Hepatocyte (in vitro differentiated cells): ENCODE measurements at regions not wholly inside any gene's neighbourhood (a gene's known extent, or its start where the extent isn't known, plus 50 kb on each side); places are given as distances from the start of the nearest gene placed in this dataset.

Experiments
- DNase-seq: peaks from one replicate; pipeline ENCODE4 v3.0.0-alpha.2; 2016; ENCODE audit warnings: low spot score
- H2AFZ ChIP-seq: fragments of 200-600 bp; sonication (generic); 2 replicates; pipeline ENCODE4 v1.6.0; 2016; ENCODE audit warnings: antibody characterized with exemption, mild to moderate bottlenecking
- H3K27ac ChIP-seq: fragments of 200-600 bp; sonication (generic); 2 replicates; pipeline ENCODE4 v1.5.1; 2016; ENCODE audit warnings: mild to moderate bottlenecking
- H3K27me3 ChIP-seq: fragments of 200-600 bp; sonication (generic); 2 replicates; pipeline ENCODE4 v1.6.1; 2016
- H3K36me3 ChIP-seq: fragments of 200-600 bp; sonication (generic); replicated peaks from 2 replicates; pipeline ENCODE4 v1.5.1; 2016; ENCODE audit warnings: low read depth; ENCODE audit not compliant: insufficient read depth
- H3K4me1 ChIP-seq: fragments of 200-600 bp; sonication (generic); 2 replicates; pipeline ENCODE4 v1.5.1; 2016; ENCODE audit warnings: mild to moderate bottlenecking, moderate library complexity; ENCODE audit not compliant: insufficient read depth
- H3K4me2 ChIP-seq: fragments of 200-600 bp; sonication (generic); 2 replicates; pipeline ENCODE4 v1.6.0; 2016
- H3K4me3 ChIP-seq: fragments of 200-600 bp; sonication (generic); 2 replicates; pipeline ENCODE4 v1.5.1; 2016; ENCODE audit warnings: mild to moderate bottlenecking
- H3K79me2 ChIP-seq: fragments of 200-600 bp; sonication (generic); 2 replicates; pipeline ENCODE4 v1.6.0; 2017; ENCODE audit warnings: mild to moderate bottlenecking
- H3K9me2 ChIP-seq: fragments of 200-600 bp; sonication (generic); replicated peaks from 2 replicates; pipeline ENCODE4 v1.6.0; 2017; ENCODE audit warnings: mild to moderate bottlenecking; ENCODE audit not compliant: insufficient read depth
- H3K9me3 ChIP-seq: fragments of 200-600 bp; sonication (generic); 2 replicates; pipeline ENCODE4 v1.5.1; 2016; ENCODE audit warnings: low read depth, mild to moderate bottlenecking
- H4K20me1 ChIP-seq: fragments of 200-600 bp; sonication (generic); 2 replicates; pipeline ENCODE4 v1.6.0; 2016; ENCODE audit warnings: mild to moderate bottlenecking; ENCODE audit not compliant: insufficient read depth, poor library complexity, severe bottlenecking
- EZH2 ChIP-seq: fragments of 200-600 bp; sonication (generic); IDR thresholded peaks from 2 replicates; pipeline ENCODE4 v1.6.1; 2016; ENCODE audit warnings: antibody characterized with exemption, mild to moderate bottlenecking, borderline replicate concordance
- EZH2phosphoT487 ChIP-seq: fragments of 200-600 bp; sonication (generic); IDR thresholded peaks from one replicate; pipeline ENCODE4 v1.6.1; 2018; ENCODE audit warnings: antibody characterized with exemption, mild to moderate bottlenecking, low read depth, moderate library complexity; ENCODE audit not compliant: unreplicated experiment, severe bottlenecking
- WGBS: methylation state at CpG from one replicate; pipeline ENCODE4 v1.1.6; 2016; ENCODE audit warnings: low lambda C conversion rate; ENCODE audit errors: missing lambda C conversion rate; 5-methylcytosine and 5-hydroxymethylcytosine counted together
- TF ChIP-seq, protein P1 (sequence below): fragments of 200-600 bp; sonication (generic); IDR thresholded peaks from 2 replicates; pipeline ENCODE4 v1.5.1; 2016; ENCODE audit warnings: antibody characterized with exemption, mild to moderate bottlenecking; ENCODE audit not compliant: poor library complexity

DNA sequence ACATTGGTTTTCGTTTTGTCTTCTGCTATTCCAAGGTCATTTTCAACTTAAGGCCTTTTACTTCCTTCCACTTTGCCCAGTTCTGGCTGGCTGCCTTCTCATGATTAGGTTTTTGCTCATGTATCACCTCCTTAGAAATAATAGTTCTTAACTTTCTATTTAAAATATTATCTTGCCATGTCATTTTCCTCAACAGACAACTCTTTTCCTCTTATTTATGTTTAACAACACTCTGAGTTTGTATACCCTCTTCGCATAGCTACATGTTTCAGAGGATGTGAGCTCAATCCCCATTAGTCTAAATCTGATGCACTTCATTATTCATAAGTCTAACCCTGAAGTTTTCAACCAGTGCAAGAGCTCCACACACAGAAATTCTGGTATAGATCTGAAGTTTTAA is 299.1 kb downstream of the BCHE start:
- no peak for DNase-seq
- H3K4me1 ChIP-seq, result no peaks in the 10 kb centered on the region
- no peak overlapping the region for H3K27ac ChIP-seq
- H3K27me3 ChIP-seq, result no peaks in the 10 kb centered on the region
- no peak overlapping the region for H3K4me3 ChIP-seq
- no peaks in the 10 kb centered on the region for H3K9me3 ChIP-seq
- no peak overlapping the region for H2AFZ ChIP-seq
- TF ChIP-seq, protein P1, sequence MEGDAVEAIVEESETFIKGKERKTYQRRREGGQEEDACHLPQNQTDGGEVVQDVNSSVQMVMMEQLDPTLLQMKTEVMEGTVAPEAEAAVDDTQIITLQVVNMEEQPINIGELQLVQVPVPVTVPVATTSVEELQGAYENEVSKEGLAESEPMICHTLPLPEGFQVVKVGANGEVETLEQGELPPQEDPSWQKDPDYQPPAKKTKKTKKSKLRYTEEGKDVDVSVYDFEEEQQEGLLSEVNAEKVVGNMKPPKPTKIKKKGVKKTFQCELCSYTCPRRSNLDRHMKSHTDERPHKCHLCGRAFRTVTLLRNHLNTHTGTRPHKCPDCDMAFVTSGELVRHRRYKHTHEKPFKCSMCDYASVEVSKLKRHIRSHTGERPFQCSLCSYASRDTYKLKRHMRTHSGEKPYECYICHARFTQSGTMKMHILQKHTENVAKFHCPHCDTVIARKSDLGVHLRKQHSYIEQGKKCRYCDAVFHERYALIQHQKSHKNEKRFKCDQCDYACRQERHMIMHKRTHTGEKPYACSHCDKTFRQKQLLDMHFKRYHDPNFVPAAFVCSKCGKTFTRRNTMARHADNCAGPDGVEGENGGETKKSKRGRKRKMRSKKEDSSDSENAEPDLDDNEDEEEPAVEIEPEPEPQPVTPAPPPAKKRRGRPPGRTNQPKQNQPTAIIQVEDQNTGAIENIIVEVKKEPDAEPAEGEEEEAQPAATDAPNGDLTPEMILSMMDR, result no peak
- TF ChIP-seq EZH2phosphoT487, result no peak
- TF ChIP-seq EZH2, result no peak
- WGBS, result 80% methylated on average over 2 of the region's 2 CpGs
- no peaks in the 10 kb centered on the region for H3K79me2 ChIP-seq
- no peak overlapping the region for H3K4me2 ChIP-seq
- no peaks in the 10 kb centered on the region for H3K9me2 ChIP-seq
- H3K36me3 ChIP-seq, result no peaks in the 10 kb centered on the region
- H4K20me1 ChIP-seq, result no peaks in the 10 kb centered on the region

DNA sequence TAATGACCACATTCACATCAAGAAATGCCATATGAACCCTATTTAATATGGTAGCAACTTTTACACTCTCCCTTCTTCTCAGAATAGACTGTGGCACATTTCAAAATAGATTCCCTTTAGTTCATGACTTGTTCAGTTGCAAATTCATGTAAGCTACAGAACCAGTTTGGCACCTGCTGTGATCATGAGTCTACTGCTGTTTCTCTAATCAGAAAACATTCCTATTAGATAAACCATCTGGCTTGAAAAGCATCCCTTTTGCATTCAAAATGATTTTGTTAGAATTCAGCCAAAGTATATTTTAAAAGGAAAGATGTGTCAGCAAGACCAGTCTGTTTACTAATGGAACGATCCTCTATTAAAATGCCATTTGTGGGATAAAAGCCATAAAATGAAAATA is 304.4 kb downstream of the BCHE start:
- H3K27ac ChIP-seq, result no peak overlapping the region
- DNase-seq, result no peak
- no peaks in the 10 kb centered on the region for H3K36me3 ChIP-seq
- no peak overlapping the region for H3K4me2 ChIP-seq
- no peak overlapping the region for H3K4me3 ChIP-seq
- TF ChIP-seq, protein P1, result no peak
- TF ChIP-seq EZH2phosphoT487 (no peak), EZH2 (no peak)
- H3K4me1 ChIP-seq, result no peaks in the 10 kb centered on the region
- WGBS, result 81% methylated on average over 1 of the region's 1 CpG
- H4K20me1 ChIP-seq, result no peaks in the 10 kb centered on the region
- H3K9me3 ChIP-seq, result no peaks in the 10 kb centered on the region
- H3K27me3 ChIP-seq, result no peaks in the 10 kb centered on the region
- no peaks in the 10 kb centered on the region for H3K9me2 ChIP-seq
- no peak overlapping the region for H2AFZ ChIP-seq
- H3K79me2 ChIP-seq, result no peaks in the 10 kb centered on the region

DNA sequence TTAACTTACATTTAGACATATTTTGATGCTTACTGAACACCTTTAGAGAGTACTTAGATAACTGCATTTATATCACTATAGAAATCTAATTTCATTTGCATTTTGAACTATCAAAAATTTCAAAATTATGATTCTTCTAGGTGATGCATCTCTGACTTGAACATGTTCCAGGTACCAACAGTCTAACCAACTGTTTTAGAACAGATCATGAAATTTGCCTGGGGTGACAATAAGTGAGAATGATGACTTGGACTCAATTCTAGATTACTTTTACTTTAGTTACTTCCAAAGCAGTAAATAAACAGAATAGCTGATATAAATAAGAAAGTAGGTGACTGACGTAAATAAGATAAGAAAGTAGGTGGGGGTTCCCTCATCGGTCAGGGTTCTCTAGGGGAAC is 307.8 kb downstream of the BCHE start:
- Histone ChIP-seq H3K27ac (no peak overlapping the region), H3K79me2 (no peaks in the 10 kb centered on the region), H3K9me2 (no peaks in the 10 kb centered on the region), H4K20me1 (no peaks in the 10 kb centered on the region), H3K9me3 (no peaks in the 10 kb centered on the region), H3K27me3 (no peaks in the 10 kb centered on the region), H3K4me1 (no peaks in the 10 kb centered on the region), H3K4me2 (no peak overlapping the region), H2AFZ (no peak overlapping the region), H3K4me3 (no peak overlapping the region), H3K36me3 (no peaks in the 10 kb centered on the region)
- TF ChIP-seq EZH2phosphoT487, result no peak
- TF ChIP-seq EZH2, result no peak
- TF ChIP-seq, protein P1, result no peak
- WGBS, result 77% methylated on average over 2 of the region's 2 CpGs
- no peak for DNase-seq

DNA sequence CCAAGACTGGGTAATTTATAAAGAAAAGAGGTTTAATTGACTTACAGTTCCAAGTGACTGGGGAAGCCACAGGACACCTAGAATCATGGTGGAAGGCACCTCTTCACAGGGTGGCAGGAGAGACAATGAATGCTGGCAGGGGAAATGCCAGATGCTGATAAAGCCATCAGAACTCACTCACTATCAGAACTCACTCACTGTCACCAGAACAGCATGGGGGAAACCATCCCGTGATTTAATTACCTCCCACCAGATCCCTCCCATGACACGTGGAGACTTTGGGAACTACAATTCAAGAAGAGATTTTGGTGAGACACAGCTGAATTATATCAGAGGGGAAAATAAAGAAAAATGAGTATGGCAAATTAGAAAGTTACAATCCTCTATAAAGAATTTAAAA is 310.9 kb downstream of the BCHE start:
- 31% methylated on average over 2 of the region's 2 CpGs for WGBS
- no peaks in the 10 kb centered on the region for H3K4me1 ChIP-seq
- H3K9me3 ChIP-seq, result no peaks in the 10 kb centered on the region
- no peak overlapping the region for H3K4me2 ChIP-seq
- H3K4me3 ChIP-seq, result no peak overlapping the region
- TF ChIP-seq EZH2, result no peak
- TF ChIP-seq, protein P1, result no peak
- no peak for TF ChIP-seq EZH2phosphoT487
- H3K27ac ChIP-seq, result no peak overlapping the region
- no peaks in the 10 kb centered on the region for H4K20me1 ChIP-seq
- no peaks in the 10 kb centered on the region for H3K27me3 ChIP-seq
- no peak for DNase-seq
- no peaks in the 10 kb centered on the region for H3K79me2 ChIP-seq
- H2AFZ ChIP-seq, result no peak overlapping the region
- no peaks in the 10 kb centered on the region for H3K9me2 ChIP-seq
- no peaks in the 10 kb centered on the region for H3K36me3 ChIP-seq
